ENCODE measurements at regions not wholly inside any gene's neighbourhood (a gene's known extent, or its start where the extent isn't known, plus 50 kb on each side); places are given as distances from the start of the nearest gene placed in this dataset.

- no peak for TF ChIP-seq POLR2A (IDR thresholded peaks at IDR 0.05)
- no peak for TF ChIP-seq CTCF (IDR thresholded peaks at IDR 0.05)
- TF ChIP-seq EP300 (IDR thresholded peaks at IDR 0.05) = no peak
These were observed 134.4 kb downstream of the ADRA2A start for GRCh38 chr10:111211241-111211640.
